RWPE1 (cell line): ENCODE measurements at regions not wholly inside any gene's neighbourhood (a gene's known extent, or its start where the extent isn't known, plus 50 kb on each side); places are given as distances from the start of the nearest gene placed in this dataset.

Source experiments
- CTCF ChIA-PET: fragments of 350-600 bp; sonication (Branson Sonifier 250); formaldehyde crosslinking; extraction: SDS; loops from one replicate; lab custom pipeline; 2021; lab: Yijun Ruan, JAX
- POLR2A ChIA-PET: fragments of 400-600 bp; formaldehyde crosslinking; extraction: SDS; loops from one replicate; lab custom pipeline; 2020; ENCODE audit warnings: antibody characterized with exemption; ENCODE audit not compliant: low non-redundant PET; lab: Yijun Ruan, JAX
- DNase-seq: peaks from one replicate; pipeline ENCODE4 v3.0.0; 2012; ENCODE audit warnings: low spot score
- H3K27ac ChIP-seq: fragments of 450-650 bp; 2 replicates; pipeline ENCODE4 v1.5.1; 2017
- CTCF ChIP-seq: fragments of 450-650 bp; conservative IDR thresholded peaks from 2 replicates; pipeline ENCODE4 v1.5.1; 2017; ENCODE audit warnings: low read depth, mild to moderate bottlenecking

DNA sequence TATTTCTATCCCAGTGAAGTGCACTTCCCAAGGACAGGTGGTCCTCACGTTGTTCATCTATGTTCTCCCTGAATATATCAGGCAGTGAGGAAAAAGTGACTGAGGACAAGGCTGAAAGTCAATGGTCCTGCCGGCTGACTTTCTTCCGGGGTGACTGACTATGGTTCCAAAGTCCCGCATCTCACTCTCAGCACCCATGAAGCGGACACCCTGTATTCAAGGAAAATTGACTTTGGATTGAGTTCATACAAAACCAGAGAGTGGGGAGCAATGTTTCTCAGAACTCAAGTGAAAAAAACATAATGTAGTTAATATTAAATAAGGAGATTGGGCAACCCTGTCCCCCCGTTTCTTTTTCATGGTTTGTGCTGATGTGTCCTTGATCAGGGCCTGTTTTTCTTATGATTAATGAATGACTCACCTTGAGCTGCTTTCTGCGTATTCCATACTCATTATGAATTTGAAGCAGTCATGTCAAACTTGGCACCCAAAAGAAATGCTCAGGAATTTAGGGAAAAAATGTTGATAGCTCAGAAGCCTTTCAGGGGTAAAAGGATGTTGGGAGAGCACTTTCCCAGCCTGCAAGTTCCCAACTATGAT, 184.0 kb downstream of the CYLD start:
- TF ChIP-seq CTCF, result no peak
- ChIA-PET CTCF (interaction anchor here (0.5 to 0.7 kb wide), 2 partner anchors 16 to 42 kb away, joined by 3 to 4 read pairs; no protein-coding TSS in a partner anchor), POLR2A (no interaction called here)
- peak; percentile 78 for DNase-seq
- H3K27ac ChIP-seq, result no peak overlapping the region

GRCh38 chr16:50924759-50925545, 183.1 kb downstream of the CYLD start:
- no peak for DNase-seq
- no peak overlapping the region for H3K27ac ChIP-seq
- TF ChIP-seq CTCF, result no peak
- CTCF ChIA-PET, result interaction anchor here (0.5 kb wide), 1 partner anchor 41 kb away, joined by 3 read pairs; no protein-coding TSS in a partner anchor
- POLR2A ChIA-PET, result no interaction called here

DNA sequence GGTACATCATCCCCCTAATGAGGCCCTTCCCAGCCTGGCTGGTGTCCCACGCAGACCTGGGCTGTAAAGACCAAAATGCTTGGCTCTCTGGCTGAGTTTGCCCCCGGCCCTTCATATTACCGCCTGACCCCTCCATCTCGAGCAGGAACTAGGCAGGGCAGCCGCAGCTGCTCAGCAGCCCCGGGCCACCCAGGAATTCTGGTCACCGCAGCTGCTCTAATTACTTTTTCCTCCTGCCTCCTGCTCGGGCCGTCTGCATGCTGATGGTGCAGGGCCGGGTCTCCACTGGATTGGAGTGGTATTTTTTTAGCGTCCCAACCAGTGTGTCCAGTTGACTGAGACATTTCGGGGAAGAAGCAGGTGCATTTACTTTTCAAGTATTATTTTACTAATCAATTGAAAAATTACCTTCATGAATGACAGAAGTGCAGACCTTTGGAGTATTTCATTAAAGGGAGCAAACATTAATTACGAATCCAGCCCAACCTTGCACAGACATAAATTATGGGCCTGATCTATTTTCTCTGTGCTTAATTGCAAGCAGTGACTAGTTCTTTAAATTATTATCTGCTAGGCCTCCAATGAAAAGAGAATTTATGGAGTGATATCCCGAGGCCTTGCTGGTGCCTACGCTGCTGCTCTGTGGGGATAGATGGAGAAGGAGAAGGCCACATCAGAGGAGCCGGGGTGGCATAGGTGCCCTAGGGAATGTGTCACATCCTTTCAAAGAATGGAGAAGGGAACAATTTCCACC, 176.2 kb downstream of the CYLD start:
- POLR2A ChIA-PET, result no interaction called here
- no peak for TF ChIP-seq CTCF
- no peak for DNase-seq
- CTCF ChIA-PET, result no interaction called here
- H3K27ac ChIP-seq, result no peak overlapping the region

DNA sequence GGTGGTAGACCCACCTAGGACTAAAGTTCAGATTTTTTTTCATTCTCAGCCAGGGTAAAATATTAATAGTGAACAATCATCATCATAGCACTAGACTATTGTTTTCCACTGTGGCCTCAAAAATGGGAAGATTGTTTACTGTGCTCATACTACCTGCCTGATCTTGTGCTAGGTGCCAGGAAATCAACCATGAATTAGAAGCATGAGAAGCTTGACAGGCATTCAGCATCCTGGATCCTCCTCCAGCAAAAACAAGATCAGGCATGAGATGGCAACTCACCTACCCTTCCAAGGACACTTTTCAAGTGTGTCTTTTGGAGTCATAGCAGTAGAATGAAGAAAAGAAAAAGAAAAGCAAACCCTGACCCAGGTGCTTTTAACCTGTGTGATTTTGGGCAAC, 174.2 kb downstream of the CYLD start:
- CTCF ChIA-PET, result no interaction called here
- DNase-seq, result peak; percentile 50
- POLR2A ChIA-PET, result no interaction called here
- no peak overlapping the region for H3K27ac ChIP-seq
- TF ChIP-seq CTCF, result no peak

DNA sequence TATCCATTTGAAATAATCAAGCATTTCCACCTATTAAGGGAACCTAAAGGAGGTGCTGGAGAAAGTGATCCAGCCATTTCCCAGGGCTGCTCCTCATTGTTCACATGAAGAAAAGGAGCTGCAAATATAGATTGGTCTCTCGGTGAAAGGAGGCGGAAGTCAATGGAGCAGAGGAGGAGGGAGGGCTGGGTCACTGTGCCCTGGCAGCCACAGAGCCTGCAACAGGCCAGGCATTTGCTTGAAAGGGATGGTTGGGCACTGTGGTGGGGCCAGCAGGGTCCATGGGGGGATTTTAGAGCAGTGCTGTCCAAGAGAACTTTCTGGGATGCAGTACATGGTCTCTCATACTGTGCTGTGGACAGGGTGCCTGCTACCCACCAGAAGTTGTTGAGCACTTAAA, 173.2 kb downstream of the CYLD start:
- CTCF ChIA-PET, result no interaction called here
- POLR2A ChIA-PET, result no interaction called here
- no peak overlapping the region for H3K27ac ChIP-seq
- no peak for TF ChIP-seq CTCF
- no peak for DNase-seq

GRCh38 chr16:50910736-50911100, 168.8 kb downstream of the CYLD start:
- CTCF ChIA-PET, result no interaction called here
- TF ChIP-seq CTCF, result no peak
- no peak for DNase-seq
- POLR2A ChIA-PET, result no interaction called here
- no peak overlapping the region for H3K27ac ChIP-seq
